SK-N-SH (cell line): ENCODE measurements at regions not wholly inside any gene's neighbourhood (a gene's known extent, or its start where the extent isn't known, plus 50 kb on each side); places are given as distances from the start of the nearest gene placed in this dataset.

Source experiments
- FOXJ3 ChIP-seq: sonication (generic); formaldehyde crosslinking; IDR thresholded peaks from 2 replicates; pipeline ENCODE4 v1.5.1; 2020; ENCODE audit warnings: mild to moderate bottlenecking, missing genetic modification reagents
- GATA2 ChIP-seq: sonication (generic); formaldehyde crosslinking; IDR thresholded peaks from 2 replicates; pipeline ENCODE4 v1.5.0; 2020; ENCODE audit warnings: mild to moderate bottlenecking, missing genetic modification reagents
- MEF2A ChIP-seq: IDR thresholded peaks from 2 replicates; pipeline ENCODE4 v1.4.0; 2012; ENCODE audit warnings: low read depth, borderline replicate concordance
- MXI1 ChIP-seq: IDR thresholded peaks from 2 replicates; pipeline ENCODE4 v1.6.1; 2012; ENCODE audit warnings: mild to moderate bottlenecking, low read depth, low read length, improper control_type of control experiment
- POLR2AphosphoS5 ChIP-seq: IDR thresholded peaks from 2 replicates; pipeline ENCODE4 v1.6.1; 2012; ENCODE audit warnings: low read depth, low read length
- RAD21 ChIP-seq: IDR thresholded peaks from 2 replicates; pipeline ENCODE4 v1.6.1; 2012; ENCODE audit warnings: mild to moderate bottlenecking, low read length
- YY1 ChIP-seq: IDR thresholded peaks from 2 replicates; pipeline ENCODE4 v1.4.0; 2012; ENCODE audit warnings: low read depth, mild to moderate bottlenecking
- TF ChIP-seq, protein P1 (sequence below): fragments of 150-350 bp; IDR thresholded peaks from 2 replicates; pipeline ENCODE4 v1.6.1; 2017; ENCODE audit warnings: antibody characterized with exemption, low read length, low read depth, borderline replicate concordance
- TF ChIP-seq, protein P2 (sequence below): IDR thresholded peaks from 2 replicates; pipeline ENCODE4 v1.4.0; 2012; ENCODE audit warnings: low read depth, borderline replicate concordance
- TF ChIP-seq, protein P3 (sequence below): fragments of 200-600 bp; sonication (generic); IDR thresholded peaks from 2 replicates; pipeline ENCODE4 v1.6.1; 2017; ENCODE audit warnings: antibody characterized with exemption, mild to moderate bottlenecking, moderate library complexity
- TF ChIP-seq, protein P4 (sequence below): IDR thresholded peaks from 2 replicates; pipeline ENCODE4 v1.6.1; 2012; ENCODE audit warnings: mild to moderate bottlenecking, low read depth, low read length, moderate library complexity

DNA sequence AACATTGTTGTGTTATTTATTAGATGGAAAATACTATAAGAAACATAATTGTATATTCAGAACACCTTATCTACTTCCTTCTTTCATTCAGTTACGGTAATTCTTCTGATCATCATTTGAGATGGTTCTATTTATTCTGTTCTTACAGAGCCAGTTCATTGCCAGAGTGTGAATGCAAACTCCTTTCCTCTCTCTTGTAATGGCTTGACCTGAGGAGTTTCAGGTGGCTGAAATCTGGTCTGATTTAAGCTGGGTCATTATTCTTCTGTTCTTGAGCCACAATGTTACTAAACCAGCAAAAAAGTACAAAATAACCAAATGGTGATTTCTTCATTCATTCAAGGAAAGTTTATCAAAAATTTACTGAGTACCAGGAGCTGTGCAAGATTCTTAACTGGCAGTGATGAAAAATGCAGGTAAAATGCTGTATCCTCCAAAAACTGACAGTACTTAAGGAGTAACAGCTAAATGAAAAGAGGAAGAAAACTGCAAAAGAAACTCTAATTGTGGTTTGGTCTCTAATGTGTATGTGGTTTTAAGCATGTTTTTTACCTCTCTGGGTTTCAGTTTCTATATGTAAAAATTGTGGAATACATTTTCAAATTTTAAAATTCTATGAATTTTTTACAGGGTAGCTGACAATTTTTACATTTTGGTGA, 182.4 kb upstream of the UFM1 start:
- TF ChIP-seq POLR2AphosphoS5, result no peak
- TF ChIP-seq, protein P1, sequence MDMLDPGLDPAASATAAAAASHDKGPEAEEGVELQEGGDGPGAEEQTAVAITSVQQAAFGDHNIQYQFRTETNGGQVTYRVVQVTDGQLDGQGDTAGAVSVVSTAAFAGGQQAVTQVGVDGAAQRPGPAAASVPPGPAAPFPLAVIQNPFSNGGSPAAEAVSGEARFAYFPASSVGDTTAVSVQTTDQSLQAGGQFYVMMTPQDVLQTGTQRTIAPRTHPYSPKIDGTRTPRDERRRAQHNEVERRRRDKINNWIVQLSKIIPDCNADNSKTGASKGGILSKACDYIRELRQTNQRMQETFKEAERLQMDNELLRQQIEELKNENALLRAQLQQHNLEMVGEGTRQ, result no peak
- TF ChIP-seq, protein P2, sequence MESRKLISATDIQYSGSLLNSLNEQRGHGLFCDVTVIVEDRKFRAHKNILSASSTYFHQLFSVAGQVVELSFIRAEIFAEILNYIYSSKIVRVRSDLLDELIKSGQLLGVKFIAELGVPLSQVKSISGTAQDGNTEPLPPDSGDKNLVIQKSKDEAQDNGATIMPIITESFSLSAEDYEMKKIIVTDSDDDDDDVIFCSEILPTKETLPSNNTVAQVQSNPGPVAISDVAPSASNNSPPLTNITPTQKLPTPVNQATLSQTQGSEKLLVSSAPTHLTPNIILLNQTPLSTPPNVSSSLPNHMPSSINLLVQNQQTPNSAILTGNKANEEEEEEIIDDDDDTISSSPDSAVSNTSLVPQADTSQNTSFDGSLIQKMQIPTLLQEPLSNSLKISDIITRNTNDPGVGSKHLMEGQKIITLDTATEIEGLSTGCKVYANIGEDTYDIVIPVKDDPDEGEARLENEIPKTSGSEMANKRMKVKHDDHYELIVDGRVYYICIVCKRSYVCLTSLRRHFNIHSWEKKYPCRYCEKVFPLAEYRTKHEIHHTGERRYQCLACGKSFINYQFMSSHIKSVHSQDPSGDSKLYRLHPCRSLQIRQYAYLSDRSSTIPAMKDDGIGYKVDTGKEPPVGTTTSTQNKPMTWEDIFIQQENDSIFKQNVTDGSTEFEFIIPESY, result no peak
- TF ChIP-seq MXI1, result no peak
- no peak for TF ChIP-seq FOXJ3
- no peak for TF ChIP-seq YY1
- TF ChIP-seq, protein P3, sequence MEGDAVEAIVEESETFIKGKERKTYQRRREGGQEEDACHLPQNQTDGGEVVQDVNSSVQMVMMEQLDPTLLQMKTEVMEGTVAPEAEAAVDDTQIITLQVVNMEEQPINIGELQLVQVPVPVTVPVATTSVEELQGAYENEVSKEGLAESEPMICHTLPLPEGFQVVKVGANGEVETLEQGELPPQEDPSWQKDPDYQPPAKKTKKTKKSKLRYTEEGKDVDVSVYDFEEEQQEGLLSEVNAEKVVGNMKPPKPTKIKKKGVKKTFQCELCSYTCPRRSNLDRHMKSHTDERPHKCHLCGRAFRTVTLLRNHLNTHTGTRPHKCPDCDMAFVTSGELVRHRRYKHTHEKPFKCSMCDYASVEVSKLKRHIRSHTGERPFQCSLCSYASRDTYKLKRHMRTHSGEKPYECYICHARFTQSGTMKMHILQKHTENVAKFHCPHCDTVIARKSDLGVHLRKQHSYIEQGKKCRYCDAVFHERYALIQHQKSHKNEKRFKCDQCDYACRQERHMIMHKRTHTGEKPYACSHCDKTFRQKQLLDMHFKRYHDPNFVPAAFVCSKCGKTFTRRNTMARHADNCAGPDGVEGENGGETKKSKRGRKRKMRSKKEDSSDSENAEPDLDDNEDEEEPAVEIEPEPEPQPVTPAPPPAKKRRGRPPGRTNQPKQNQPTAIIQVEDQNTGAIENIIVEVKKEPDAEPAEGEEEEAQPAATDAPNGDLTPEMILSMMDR, result no peak
- no peak for TF ChIP-seq RAD21
- TF ChIP-seq, protein P4, sequence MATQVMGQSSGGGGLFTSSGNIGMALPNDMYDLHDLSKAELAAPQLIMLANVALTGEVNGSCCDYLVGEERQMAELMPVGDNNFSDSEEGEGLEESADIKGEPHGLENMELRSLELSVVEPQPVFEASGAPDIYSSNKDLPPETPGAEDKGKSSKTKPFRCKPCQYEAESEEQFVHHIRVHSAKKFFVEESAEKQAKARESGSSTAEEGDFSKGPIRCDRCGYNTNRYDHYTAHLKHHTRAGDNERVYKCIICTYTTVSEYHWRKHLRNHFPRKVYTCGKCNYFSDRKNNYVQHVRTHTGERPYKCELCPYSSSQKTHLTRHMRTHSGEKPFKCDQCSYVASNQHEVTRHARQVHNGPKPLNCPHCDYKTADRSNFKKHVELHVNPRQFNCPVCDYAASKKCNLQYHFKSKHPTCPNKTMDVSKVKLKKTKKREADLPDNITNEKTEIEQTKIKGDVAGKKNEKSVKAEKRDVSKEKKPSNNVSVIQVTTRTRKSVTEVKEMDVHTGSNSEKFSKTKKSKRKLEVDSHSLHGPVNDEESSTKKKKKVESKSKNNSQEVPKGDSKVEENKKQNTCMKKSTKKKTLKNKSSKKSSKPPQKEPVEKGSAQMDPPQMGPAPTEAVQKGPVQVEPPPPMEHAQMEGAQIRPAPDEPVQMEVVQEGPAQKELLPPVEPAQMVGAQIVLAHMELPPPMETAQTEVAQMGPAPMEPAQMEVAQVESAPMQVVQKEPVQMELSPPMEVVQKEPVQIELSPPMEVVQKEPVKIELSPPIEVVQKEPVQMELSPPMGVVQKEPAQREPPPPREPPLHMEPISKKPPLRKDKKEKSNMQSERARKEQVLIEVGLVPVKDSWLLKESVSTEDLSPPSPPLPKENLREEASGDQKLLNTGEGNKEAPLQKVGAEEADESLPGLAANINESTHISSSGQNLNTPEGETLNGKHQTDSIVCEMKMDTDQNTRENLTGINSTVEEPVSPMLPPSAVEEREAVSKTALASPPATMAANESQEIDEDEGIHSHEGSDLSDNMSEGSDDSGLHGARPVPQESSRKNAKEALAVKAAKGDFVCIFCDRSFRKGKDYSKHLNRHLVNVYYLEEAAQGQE, result no peak
- TF ChIP-seq GATA2 (CRISPR knock-in tag), result no peak
- no peak for TF ChIP-seq MEF2A
